OCI-LY7 (cell line): ENCODE measurements at regions not wholly inside any gene's neighbourhood (a gene's known extent, or its start where the extent isn't known, plus 50 kb on each side); places are given as distances from the start of the nearest gene placed in this dataset.

ENCODE experiments used
- EZH2phosphoT487 ChIP-seq: fragments of 200-600 bp; sonication (generic); IDR thresholded peaks from 2 replicates; pipeline ENCODE4 v1.6.1; 2018; ENCODE audit warnings: low read depth, borderline replicate concordance, mild to moderate bottlenecking, mixed run types, antibody characterized with exemption, low read length, moderate library complexity, mixed read lengths
- TF ChIP-seq, protein P1 (sequence below): fragments of 200-600 bp; sonication (generic); conservative IDR thresholded peaks from 2 replicates; pipeline ENCODE4 v1.5.1; 2014; ENCODE audit warnings: mild to moderate bottlenecking, antibody characterized with exemption, low read length, moderate library complexity, mixed read lengths

DNA sequence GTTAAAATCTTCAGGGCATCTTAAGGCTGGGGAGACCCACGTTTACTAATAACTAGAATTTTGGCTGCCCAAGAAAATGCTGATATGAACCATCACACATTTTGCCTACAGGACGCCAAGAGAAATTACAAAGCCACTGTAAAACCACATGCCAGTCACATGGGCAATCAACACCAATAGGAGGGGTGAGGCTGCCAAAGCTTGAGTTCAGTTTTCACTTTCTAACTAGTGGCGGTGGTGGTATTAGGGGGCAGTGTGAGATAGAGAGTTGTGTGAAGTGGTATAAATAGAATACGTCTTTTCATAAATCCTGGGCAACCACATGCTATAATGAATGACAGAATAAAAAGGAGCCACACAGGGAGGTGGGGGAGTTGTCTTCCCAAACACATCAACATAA, 147.3 kb downstream of the WNT5A start:
- TF ChIP-seq, protein P1, sequence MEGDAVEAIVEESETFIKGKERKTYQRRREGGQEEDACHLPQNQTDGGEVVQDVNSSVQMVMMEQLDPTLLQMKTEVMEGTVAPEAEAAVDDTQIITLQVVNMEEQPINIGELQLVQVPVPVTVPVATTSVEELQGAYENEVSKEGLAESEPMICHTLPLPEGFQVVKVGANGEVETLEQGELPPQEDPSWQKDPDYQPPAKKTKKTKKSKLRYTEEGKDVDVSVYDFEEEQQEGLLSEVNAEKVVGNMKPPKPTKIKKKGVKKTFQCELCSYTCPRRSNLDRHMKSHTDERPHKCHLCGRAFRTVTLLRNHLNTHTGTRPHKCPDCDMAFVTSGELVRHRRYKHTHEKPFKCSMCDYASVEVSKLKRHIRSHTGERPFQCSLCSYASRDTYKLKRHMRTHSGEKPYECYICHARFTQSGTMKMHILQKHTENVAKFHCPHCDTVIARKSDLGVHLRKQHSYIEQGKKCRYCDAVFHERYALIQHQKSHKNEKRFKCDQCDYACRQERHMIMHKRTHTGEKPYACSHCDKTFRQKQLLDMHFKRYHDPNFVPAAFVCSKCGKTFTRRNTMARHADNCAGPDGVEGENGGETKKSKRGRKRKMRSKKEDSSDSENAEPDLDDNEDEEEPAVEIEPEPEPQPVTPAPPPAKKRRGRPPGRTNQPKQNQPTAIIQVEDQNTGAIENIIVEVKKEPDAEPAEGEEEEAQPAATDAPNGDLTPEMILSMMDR: no peak
- no peak for TF ChIP-seq EZH2phosphoT487
